ES-I3 (cell line): ENCODE measurements at regions not wholly inside any gene's neighbourhood (a gene's known extent, or its start where the extent isn't known, plus 50 kb on each side); places are given as distances from the start of the nearest gene placed in this dataset.
"Not testable (repeated sequence)": the region's sequence is repeated elsewhere in the genome, so short reads cannot be mapped to it uniquely, and the experiment has no call there.

Experiments
- H3K36me3 ChIP-seq: 2 replicates; pipeline ENCODE4 v1.6.1; 2013; ENCODE audit warnings: mild to moderate bottlenecking, low read length, control low read depth, moderate library complexity; ENCODE audit not compliant: insufficient read depth
- H3K4me1 ChIP-seq: 2 replicates; pipeline ENCODE4 v1.6.1; 2013; ENCODE audit warnings: mild to moderate bottlenecking, control low read depth, low read length; ENCODE audit not compliant: insufficient read depth
- H3K9ac ChIP-seq: 2 replicates; pipeline ENCODE4 v1.6.1; 2013; ENCODE audit warnings: low read depth, mild to moderate bottlenecking, low read length, moderate library complexity
- H3K9me3 ChIP-seq: 2 replicates; pipeline ENCODE4 v1.6.1; 2013; ENCODE audit warnings: mild to moderate bottlenecking, low read length, moderate library complexity; ENCODE audit not compliant: control insufficient read depth, insufficient read depth

GRCh38 chr3:170814822-170815221, 55.2 kb downstream of the RPL22L1 start:
- H3K4me1 ChIP-seq, result peaks cover 51% of the 10 kb centered on the region
- H3K9me3 ChIP-seq, result no peaks in the 10 kb centered on the region
- H3K9ac ChIP-seq, result no peak overlapping the region
- H3K36me3 ChIP-seq, result no peaks in the 10 kb centered on the region

DNA sequence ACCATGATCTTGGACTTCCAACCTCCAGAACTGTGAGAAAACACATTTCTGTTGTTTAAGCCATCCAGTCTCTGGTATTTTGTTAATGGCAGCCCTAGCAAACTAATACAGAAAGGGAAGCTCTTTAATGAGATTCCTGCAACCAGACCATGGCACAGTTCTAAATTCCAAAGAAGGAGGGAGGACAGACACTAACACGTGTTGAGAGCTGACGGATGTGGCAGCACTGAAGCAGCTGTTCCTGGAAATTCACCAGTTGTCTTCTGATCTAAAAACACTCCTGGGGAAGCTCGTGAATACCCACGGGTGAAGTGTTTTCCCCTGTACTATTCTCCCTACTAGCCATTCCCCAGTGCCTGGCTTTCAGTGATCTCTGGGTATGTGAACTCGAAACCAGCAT, 56.7 kb downstream of the RPL22L1 start:
- Histone ChIP-seq H3K9ac (no peak overlapping the region), H3K9me3 (no peaks in the 10 kb centered on the region), H3K4me1 (peaks cover 51% of the 10 kb centered on the region), H3K36me3 (no peaks in the 10 kb centered on the region)

GRCh38 chr3:170811928-170812591, 57.9 kb downstream of the RPL22L1 start:
- peaks cover 45% of the 10 kb centered on the region for H3K4me1 ChIP-seq
- no peak overlapping the region for H3K9ac ChIP-seq
- H3K36me3 ChIP-seq, result no peaks in the 10 kb centered on the region
- H3K9me3 ChIP-seq, result no peaks in the 10 kb centered on the region

GRCh38 chr3:170811515-170811914, 58.5 kb downstream of the RPL22L1 start:
- Histone ChIP-seq H3K4me1 (peaks cover 39% of the 10 kb centered on the region), H3K9me3 (no peaks in the 10 kb centered on the region), H3K9ac (no peak overlapping the region), H3K36me3 (no peaks in the 10 kb centered on the region)

DNA sequence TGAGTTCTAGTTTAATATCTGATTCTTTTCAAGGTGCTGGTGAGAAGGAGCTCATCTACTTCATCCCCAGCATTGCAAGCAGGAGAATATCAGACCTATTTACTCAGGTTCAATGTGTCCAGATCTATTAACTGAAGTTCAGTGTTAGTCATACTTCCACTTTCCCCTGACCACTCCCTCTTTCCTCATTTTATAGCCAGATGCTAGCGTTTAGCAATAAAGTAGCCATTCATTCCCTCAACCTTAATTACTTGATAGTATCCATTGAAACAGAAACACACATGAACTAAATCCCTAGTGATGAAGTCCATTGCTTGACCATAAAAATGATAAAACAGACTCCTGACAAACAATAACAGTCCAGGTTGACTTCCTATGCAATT, 60.0 kb downstream of the RPL22L1 start:
- peaks cover 25% of the 10 kb centered on the region for H3K4me1 ChIP-seq
- no peak overlapping the region for H3K9ac ChIP-seq
- no peaks in the 10 kb centered on the region for H3K9me3 ChIP-seq
- H3K36me3 ChIP-seq, result no peaks in the 10 kb centered on the region

GRCh38 chr3:170809007-170809974, 60.7 kb downstream of the RPL22L1 start:
- H3K36me3 ChIP-seq, result no peaks in the 10 kb centered on the region
- no peaks in the 10 kb centered on the region for H3K9me3 ChIP-seq
- peaks cover 23% of the 10 kb centered on the region for H3K4me1 ChIP-seq
- H3K9ac ChIP-seq, result no peak overlapping the region

DNA sequence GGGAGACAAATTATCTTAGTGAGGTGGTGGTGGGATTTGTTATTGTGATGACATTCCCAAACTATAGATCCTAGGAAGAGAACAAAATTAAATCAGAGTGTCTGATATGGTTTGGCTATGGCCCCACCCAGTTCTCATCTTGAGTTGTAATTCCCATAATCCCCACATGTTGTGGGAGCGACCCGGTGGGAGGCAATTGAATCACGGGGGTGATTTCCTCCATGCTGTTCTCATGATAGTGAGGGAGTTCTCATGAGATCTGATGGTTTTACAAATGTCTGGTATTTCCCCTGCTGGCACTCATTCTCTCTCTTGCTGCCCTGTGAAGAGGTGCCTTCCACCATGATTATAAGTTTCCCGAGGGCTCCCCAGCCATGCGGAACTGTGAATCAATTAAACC, 62.0 kb downstream of the RPL22L1 start:
- Histone ChIP-seq H3K9ac (no peak overlapping the region), H3K4me1 (peaks cover 21% of the 10 kb centered on the region), H3K9me3 (no peaks in the 10 kb centered on the region), H3K36me3 (no peaks in the 10 kb centered on the region)

DNA sequence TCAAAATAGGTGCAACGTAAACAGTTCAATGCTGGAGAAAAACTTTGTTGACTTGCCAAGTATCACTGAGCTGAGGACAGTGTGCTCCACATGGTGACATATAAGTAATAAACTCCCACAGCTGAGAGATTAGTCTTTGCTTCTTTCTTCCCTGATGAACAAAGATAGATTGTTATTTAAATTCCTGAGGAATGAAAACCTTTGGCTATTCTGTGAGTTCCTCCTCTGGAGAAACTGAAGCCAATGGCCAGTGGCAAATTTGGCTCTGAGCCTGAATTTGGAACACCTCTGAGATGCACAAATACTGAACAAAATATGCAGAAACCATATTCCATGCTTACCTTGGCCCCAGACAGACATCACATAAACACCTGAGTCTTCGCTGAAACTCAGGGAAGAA, 63.3 kb downstream of the RPL22L1 start:
- H3K9ac ChIP-seq, result no peak overlapping the region
- H3K4me1 ChIP-seq, result peaks cover 17% of the 10 kb centered on the region
- no peaks in the 10 kb centered on the region for H3K9me3 ChIP-seq
- no peaks in the 10 kb centered on the region for H3K36me3 ChIP-seq

DNA sequence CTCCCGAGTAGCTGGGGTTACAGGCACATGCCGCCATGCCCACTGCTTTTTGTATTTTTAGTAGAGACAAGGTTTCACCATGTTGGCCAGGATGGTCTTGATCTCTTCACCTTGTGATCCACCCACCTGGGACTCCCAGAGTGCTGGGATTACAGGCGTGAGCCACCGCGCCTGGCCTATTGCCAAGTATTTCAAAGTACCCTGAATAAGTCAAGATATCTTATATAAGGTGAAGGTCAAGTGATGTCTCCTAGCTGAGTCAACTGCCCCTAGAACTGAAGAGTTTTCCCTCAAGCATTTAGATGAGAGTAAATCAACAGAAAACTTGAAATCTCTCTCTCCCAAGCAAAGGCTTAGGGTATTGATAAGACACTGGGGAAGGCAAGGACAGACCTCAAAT, 63.9 kb downstream of the RPL22L1 start:
- H3K9ac ChIP-seq, result no peak overlapping the region
- no peaks in the 10 kb centered on the region for H3K36me3 ChIP-seq
- H3K9me3 ChIP-seq, result no peaks in the 10 kb centered on the region
- H3K4me1 ChIP-seq, result peaks cover 12% of the 10 kb centered on the region; the same call in 1 of the 2 replicates

GRCh38 chr3:170805296-170805695, 64.7 kb downstream of the RPL22L1 start:
- not testable (repeated sequence) for H3K9me3 ChIP-seq, H3K9ac ChIP-seq, H3K36me3 ChIP-seq
- peaks cover 12% of the 10 kb centered on the region; the same call in 1 of the 2 replicates for H3K4me1 ChIP-seq

DNA sequence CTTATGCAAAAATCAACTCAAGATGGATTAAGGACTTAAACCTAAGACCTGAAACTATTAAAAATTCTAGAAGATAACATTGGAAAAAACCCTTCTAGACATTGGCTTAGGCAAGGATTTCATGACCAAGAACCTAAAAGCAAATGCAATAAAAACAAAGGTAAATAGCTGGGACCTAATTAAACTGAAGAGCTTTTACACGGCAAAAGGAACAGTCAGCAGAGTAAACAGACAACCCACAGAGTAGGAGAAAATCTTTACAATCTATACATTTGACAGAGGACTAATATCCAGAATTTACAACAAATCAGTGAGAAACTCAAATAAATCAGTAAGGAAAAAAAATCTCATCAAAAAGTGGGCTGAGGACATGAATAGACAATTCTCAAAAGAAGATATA, 65.4 kb downstream of the RPL22L1 start:
- H3K36me3 ChIP-seq, H3K9ac ChIP-seq, H3K9me3 ChIP-seq: not testable (repeated sequence)
- peaks cover 12% of the 10 kb centered on the region; the same call in 1 of the 2 replicates for H3K4me1 ChIP-seq

GRCh38 chr3:170804078-170804477, 65.9 kb downstream of the RPL22L1 start:
- Histone ChIP-seq H3K9me3 (no peaks in the 10 kb centered on the region), H3K4me1 (peaks cover 12% of the 10 kb centered on the region; the same call in 1 of the 2 replicates), H3K36me3 (no peaks in the 10 kb centered on the region), H3K9ac (no peak overlapping the region)

DNA sequence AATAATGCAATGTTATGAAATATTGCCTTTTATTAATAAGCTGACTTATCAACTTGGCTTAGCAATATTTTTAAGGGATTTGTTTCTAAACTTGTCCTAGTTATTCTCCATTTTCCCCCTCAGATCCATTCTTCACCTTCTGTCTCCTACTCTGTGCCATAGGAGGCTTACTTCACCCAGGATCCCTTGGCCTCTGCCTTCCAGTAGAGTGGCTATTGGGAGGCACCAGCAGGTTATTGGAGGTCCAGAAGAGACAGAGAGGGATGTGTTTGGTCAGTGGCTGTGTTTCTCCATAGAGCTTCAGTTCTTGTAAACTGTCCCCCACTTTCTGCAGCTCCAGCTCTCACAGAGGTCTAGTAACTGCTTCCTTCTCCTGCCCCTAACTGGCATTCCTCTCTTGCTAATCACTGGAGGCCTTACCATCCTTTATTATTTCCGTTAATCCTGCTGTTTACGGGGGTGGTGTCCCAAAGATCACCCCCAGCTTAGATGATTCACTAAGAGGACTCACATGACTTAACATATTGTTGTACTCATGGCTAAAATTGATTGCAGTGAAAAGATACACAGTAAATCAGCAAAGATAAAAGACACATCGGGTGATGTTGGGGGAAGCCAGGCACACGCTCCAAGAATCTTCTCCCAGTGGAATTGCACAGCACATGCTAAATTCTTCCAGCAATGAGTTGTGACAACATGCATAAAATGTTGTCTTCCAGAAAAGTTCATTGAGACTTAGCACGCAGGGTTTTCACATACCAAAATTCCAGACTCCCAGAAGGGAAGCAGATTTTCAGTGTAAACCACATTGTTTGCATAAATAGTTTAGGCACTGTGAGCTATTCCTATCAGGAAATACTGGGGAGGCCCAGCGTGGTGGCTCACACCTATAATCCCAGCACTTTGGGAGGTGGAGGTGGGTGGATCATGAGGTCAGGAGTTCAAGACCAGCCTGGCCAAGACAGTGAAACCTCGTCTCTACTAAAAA, 67.5 kb downstream of the RPL22L1 start:
- Histone ChIP-seq H3K4me1 (peaks cover 12% of the 10 kb centered on the region; the same call in 1 of the 2 replicates), H3K9me3 (peaks cover 2% of the 10 kb centered on the region; the same call in 1 of the 2 replicates), H3K36me3 (no peaks in the 10 kb centered on the region), H3K9ac (no peak overlapping the region)

- Histone ChIP-seq H3K9me3 (peaks cover 6% of the 10 kb centered on the region; the same call in 1 of the 2 replicates), H3K4me1 (peaks cover 12% of the 10 kb centered on the region; the same call in 1 of the 2 replicates), H3K9ac (no peak overlapping the region), H3K36me3 (no peaks in the 10 kb centered on the region)
Observed at GRCh38 chr3:170801597-170801996, 68.4 kb downstream of the RPL22L1 start.
